PC-9 (cell line): ENCODE measurements at regions not wholly inside any gene's neighbourhood (a gene's known extent, or its start where the extent isn't known, plus 50 kb on each side); places are given as distances from the start of the nearest gene placed in this dataset.

Experiments used
- BruUV-seq: library from RNA; stranded (reverse); fragments of 400-500 nt; replicated peaks from 2 replicates; lab custom pipeline; 2021; lab: Mats Ljungman, UMichigan
- CTCF ChIA-PET: fragments of 300-600 bp; sonication (Branson Sonifier 250); formaldehyde crosslinking; loops from one replicate; lab custom pipeline; 2022; ENCODE audit warnings: antibody characterized with exemption; lab: Charles Lee
- POLR2A ChIA-PET: fragments of 300-600 bp; sonication (Branson Sonifier 250); formaldehyde crosslinking; loops from one replicate; lab custom pipeline; 2022; ENCODE audit warnings: antibody characterized with exemption; ENCODE audit not compliant: unreplicated experiment; lab: Charles Lee
- DNase-seq, 2 experiments: peaks; one replicate each; pipeline versions ENCODE4 v3.0.0 to v3.0.0-alpha.2; 2015 to 2022; ENCODE audit warnings: mixed read lengths in 1 of 2
- H2AFZ ChIP-seq: fragments of 200-600 bp; sonication (generic); 2 replicates; pipeline ENCODE4 v1.8.1; 2017; ENCODE audit warnings: antibody characterized with exemption
- H3F3A ChIP-seq: fragments of 200-600 bp; sonication (generic); 2 replicates; pipeline ENCODE4 v1.8.1; 2017; ENCODE audit warnings: antibody characterized with exemption, mild to moderate bottlenecking, low read depth; ENCODE audit not compliant: insufficient read depth
- H3K27ac ChIP-seq: fragments of 200-600 bp; sonication (generic); 2 replicates; pipeline ENCODE4 v1.6.1; 2016; ENCODE audit warnings: mixed run types
- H3K27me3 ChIP-seq: fragments of 200-600 bp; sonication (generic); 2 replicates; pipeline ENCODE4 v1.6.1; 2016; ENCODE audit warnings: low read depth, mixed run types; ENCODE audit not compliant: insufficient read depth
- H3K36me3 ChIP-seq: fragments of 200-600 bp; sonication (generic); 2 replicates; pipeline ENCODE4 v1.6.1; 2016; ENCODE audit warnings: low read depth, mixed run types
- H3K4me1 ChIP-seq: fragments of 200-600 bp; sonication (generic); replicated peaks from 2 replicates; pipeline ENCODE4 v1.6.1; 2016; ENCODE audit warnings: mixed run types; ENCODE audit not compliant: insufficient read depth
- H3K4me2 ChIP-seq: fragments of 200-600 bp; sonication (generic); 2 replicates; pipeline ENCODE4 v1.6.1; 2017; ENCODE audit warnings: mixed run types
- H3K4me3 ChIP-seq: fragments of 200-600 bp; sonication (generic); 2 replicates; pipeline ENCODE4 v1.6.1; 2016; ENCODE audit warnings: mixed run types
- H3K79me2 ChIP-seq: fragments of 200-600 bp; sonication (generic); 2 replicates; pipeline ENCODE4 v1.6.1; 2017; ENCODE audit warnings: low read depth, mixed run types
- H3K9me2 ChIP-seq: fragments of 200-600 bp; sonication (generic); 2 replicates; pipeline ENCODE4 v1.8.1; 2017; ENCODE audit warnings: mild to moderate bottlenecking; ENCODE audit not compliant: insufficient read depth
- H3K9me3 ChIP-seq: fragments of 200-600 bp; sonication (generic); 2 replicates; pipeline ENCODE4 v1.8.1; 2016; ENCODE audit warnings: low read depth; ENCODE audit not compliant: insufficient read depth
- H4K20me1 ChIP-seq: fragments of 200-600 bp; sonication (generic); 2 replicates; pipeline ENCODE4 v1.8.1; 2017; ENCODE audit not compliant: insufficient read depth
- CTCF ChIP-seq: fragments of 200-600 bp; sonication (generic); conservative IDR thresholded peaks from 2 replicates; pipeline ENCODE4 v1.6.1; 2017; ENCODE audit warnings: mixed run types, antibody characterized with exemption, mild to moderate bottlenecking, moderate library complexity
- EZH2 ChIP-seq: fragments of 200-600 bp; sonication (generic); IDR thresholded peaks from 2 replicates; pipeline ENCODE4 v1.8.0; 2017; ENCODE audit warnings: antibody characterized with exemption, low read depth
- intact Hi-C: fragments of 100-400 bp; cut with micrococcal nuclease; formaldehyde crosslinking; loops from one replicate; pipeline ENCODE4 v1.10.0; 2022; ENCODE audit not compliant: unreplicated experiment

GRCh38 chr3:26845194-26845593 is 222.6 kb downstream of the LRRC3B start:
- Histone ChIP-seq H3K9me3 (no peaks in the 10 kb centered on the region), H3K4me2 (no peak overlapping the region), H3K27ac (no peak overlapping the region), H3K27me3 (no peaks in the 10 kb centered on the region), H3K9me2 (no peaks in the 10 kb centered on the region), H3K79me2 (no peaks in the 10 kb centered on the region), H2AFZ (no peak overlapping the region), H3K36me3 (no peaks in the 10 kb centered on the region), H4K20me1 (no peaks in the 10 kb centered on the region), H3K4me1 (no peaks in the 10 kb centered on the region), H3K4me3 (no peak overlapping the region), H3F3A (no peaks in the 10 kb centered on the region)
- ChIA-PET CTCF (no interaction called here), POLR2A (no interaction called here)
- TF ChIP-seq EZH2 = no peak
- TF ChIP-seq CTCF = no peak
- DNase-seq = no peak
- no TSS peak for BruUV-seq
- intact Hi-C loops = no loop called here

GRCh38 chr3:26847680-26848079 is 225.1 kb downstream of the LRRC3B start:
- Histone ChIP-seq H3K36me3 (no peaks in the 10 kb centered on the region), H3K4me1 (no peaks in the 10 kb centered on the region), H3K27me3 (no peaks in the 10 kb centered on the region), H4K20me1 (no peaks in the 10 kb centered on the region), H3K27ac (no peak overlapping the region), H3F3A (no peaks in the 10 kb centered on the region), H3K9me3 (no peaks in the 10 kb centered on the region), H3K4me2 (no peak overlapping the region), H2AFZ (no peak overlapping the region), H3K4me3 (no peak overlapping the region), H3K9me2 (no peaks in the 10 kb centered on the region), H3K79me2 (no peaks in the 10 kb centered on the region)
- no TSS peak for BruUV-seq
- ChIA-PET CTCF (no interaction called here), POLR2A (no interaction called here)
- TF ChIP-seq CTCF (no peak), EZH2 (no peak)
- intact Hi-C loops = no loop called here
- DNase-seq = no peak

- Histone ChIP-seq H3K27ac (no peak overlapping the region), H3K4me2 (no peak overlapping the region), H3K27me3 (no peaks in the 10 kb centered on the region), H3K36me3 (no peaks in the 10 kb centered on the region), H2AFZ (no peak overlapping the region), H3K9me2 (no peaks in the 10 kb centered on the region), H3K4me3 (no peak overlapping the region), H3F3A (no peaks in the 10 kb centered on the region), H4K20me1 (no peaks in the 10 kb centered on the region), H3K79me2 (no peaks in the 10 kb centered on the region), H3K9me3 (no peaks in the 10 kb centered on the region), H3K4me1 (no peaks in the 10 kb centered on the region)
- intact Hi-C loops = no loop called here
- no peak for TF ChIP-seq EZH2
- TF ChIP-seq CTCF = no peak
- POLR2A ChIA-PET = no interaction called here
- CTCF ChIA-PET = no interaction called here
- BruUV-seq = no TSS peak
- DNase-seq = no peak
Observed at GRCh38 chr3:26894443-26894842, 271.9 kb downstream of the LRRC3B start.
